ENCODE measurements at regions not wholly inside any gene's neighbourhood (a gene's known extent, or its start where the extent isn't known, plus 50 kb on each side); places are given as distances from the start of the nearest gene placed in this dataset.

DNA sequence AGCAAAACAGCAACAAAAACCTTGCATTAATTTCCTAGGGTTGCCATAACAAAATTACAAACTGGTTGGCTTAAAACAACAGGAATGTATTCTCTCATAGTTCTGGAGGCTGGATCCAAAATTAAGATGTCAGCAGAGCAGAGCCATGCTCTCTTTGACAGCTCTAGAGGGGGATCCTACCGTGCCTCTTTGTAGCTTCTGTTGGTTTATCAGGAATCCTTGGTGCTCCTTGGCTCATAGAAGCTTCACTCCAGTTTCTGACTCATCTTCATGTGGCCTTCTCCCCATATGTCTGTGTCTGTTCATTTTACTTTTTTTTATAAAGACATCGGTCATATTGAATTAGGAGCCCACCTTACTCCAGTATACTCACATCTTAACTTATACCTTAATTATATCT lies 90.5 kb upstream of the POU2AF2 start (continued):
- TF ChIP-seq ZNF530 (tag by site-specific recombination; IDR thresholded peaks at IDR 0.05; ENCODE audit: low read depth) (no peak), ZNF654 (tag by site-specific recombination; IDR thresholded peaks at IDR 0.05; ENCODE audit: low read depth) (no peak)

DNA sequence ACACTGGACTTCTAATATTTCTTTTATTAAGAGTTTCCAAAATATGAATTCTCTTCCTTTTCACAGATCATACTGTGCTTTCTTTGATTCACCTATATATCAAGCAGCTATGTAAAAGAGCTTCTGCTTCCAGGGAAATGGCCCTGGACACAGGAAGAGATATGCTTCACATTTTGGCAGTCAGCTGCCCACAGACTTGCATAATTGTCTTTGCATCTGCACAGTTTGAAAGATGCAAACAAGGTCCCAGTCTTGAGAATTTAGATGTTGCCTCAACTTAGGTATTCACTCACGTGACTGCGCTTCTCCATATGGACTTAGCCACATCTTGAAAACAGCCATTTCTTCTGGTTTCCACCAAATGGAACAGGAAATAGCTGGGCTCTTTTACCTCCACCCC lies 92.3 kb upstream of the POU2AF2 start:
- TF ChIP-seq ZFP37 (tag by site-specific recombination; IDR thresholded peaks at IDR 0.05) (no peak), ZNF707 (tag by site-specific recombination; IDR thresholded peaks at IDR 0.05) (no peak)
- H3K36me3 ChIP-seq (ENCODE audit: control insufficient read depth in 2 of 2, insufficient read depth in 1 of 2, low read length in 2 of 2): no peaks in the 10 kb centered on the region
- no peak overlapping the region for H3K27ac ChIP-seq (ENCODE audit: extremely low read depth, low read depth, low read length)
- no peaks in the 10 kb centered on the region for H3K4me1 ChIP-seq (ENCODE audit: control insufficient read depth, insufficient read depth, low read length)
- POLR2A ChIA-PET: no interaction called here
- H3K4me3 ChIP-seq (ENCODE audit: low read depth, low read length): no peak overlapping the region
- CTCF ChIA-PET: interaction anchor here (1.8 kb wide), 1 partner anchor 10 kb away, joined by 10 read pairs; no protein-coding TSS in a partner anchor
- H3K9me3 ChIP-seq (ENCODE audit: control insufficient read depth, insufficient read depth, low read depth, low read length): no peaks in the 10 kb centered on the region

DNA sequence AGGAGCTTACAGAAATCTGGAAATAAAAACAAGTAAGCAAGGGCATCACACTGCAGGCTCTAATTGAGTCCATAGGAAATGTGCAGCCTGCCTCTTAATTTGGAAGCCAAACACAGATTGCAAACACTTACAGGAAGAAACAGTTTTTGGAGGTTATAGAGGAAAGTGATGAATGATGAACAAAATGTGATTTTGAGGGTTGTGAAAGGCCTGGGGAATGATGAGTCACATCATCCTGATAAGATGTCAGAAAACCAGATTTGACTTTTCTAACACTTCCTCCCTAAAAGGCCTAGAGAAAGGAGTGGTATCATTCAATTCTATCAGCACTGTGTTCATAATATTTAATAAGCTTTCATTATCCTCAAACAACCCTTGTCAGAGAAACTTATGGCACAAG lies 96.6 kb upstream of the POU2AF2 start:
- no peaks in the 10 kb centered on the region for H3K36me3 ChIP-seq (ENCODE audit: control insufficient read depth in 2 of 2, insufficient read depth in 1 of 2, low read length in 2 of 2)
- no peak overlapping the region for H3K4me3 ChIP-seq (ENCODE audit: low read depth, low read length)
- CTCF ChIA-PET: no interaction called here
- TF ChIP-seq ZNF350 (tag by site-specific recombination; IDR thresholded peaks at IDR 0.05) (no peak), ZNF202 (tag by site-specific recombination; IDR thresholded peaks at IDR 0.05; ENCODE audit: borderline replicate concordance) (no peak), ZNF792 (tag by site-specific recombination; IDR thresholded peaks at IDR 0.05) (no peak), TRIM28 (IDR thresholded peaks at IDR 0.05; ENCODE audit: borderline replicate concordance, low read length) (no peak), ZNF473 (tag by site-specific recombination; IDR thresholded peaks at IDR 0.05) (no peak), ZNF664 (tag by site-specific recombination; IDR thresholded peaks at IDR 0.05) (no peak), MZF1 (tag by site-specific recombination; IDR thresholded peaks at IDR 0.05; ENCODE audit: borderline replicate concordance) (no peak), ZNF341 (tag by site-specific recombination; IDR thresholded peaks at IDR 0.05; ENCODE audit: low read depth) (no peak), ZNF785 (tag by site-specific recombination; IDR thresholded peaks at IDR 0.05) (no peak), ZNF623 (tag by site-specific recombination; IDR thresholded peaks at IDR 0.05) (no peak), ZNF433 (tag by site-specific recombination; IDR thresholded peaks at IDR 0.05; ENCODE audit: low read depth) (no peak), ZNF324 (tag by site-specific recombination; IDR thresholded peaks at IDR 0.05) (no peak), SCRT1 (tag by site-specific recombination; IDR thresholded peaks at IDR 0.05; ENCODE audit: borderline replicate concordance) (no peak)
- TF ChIP-seq, protein P1, sequence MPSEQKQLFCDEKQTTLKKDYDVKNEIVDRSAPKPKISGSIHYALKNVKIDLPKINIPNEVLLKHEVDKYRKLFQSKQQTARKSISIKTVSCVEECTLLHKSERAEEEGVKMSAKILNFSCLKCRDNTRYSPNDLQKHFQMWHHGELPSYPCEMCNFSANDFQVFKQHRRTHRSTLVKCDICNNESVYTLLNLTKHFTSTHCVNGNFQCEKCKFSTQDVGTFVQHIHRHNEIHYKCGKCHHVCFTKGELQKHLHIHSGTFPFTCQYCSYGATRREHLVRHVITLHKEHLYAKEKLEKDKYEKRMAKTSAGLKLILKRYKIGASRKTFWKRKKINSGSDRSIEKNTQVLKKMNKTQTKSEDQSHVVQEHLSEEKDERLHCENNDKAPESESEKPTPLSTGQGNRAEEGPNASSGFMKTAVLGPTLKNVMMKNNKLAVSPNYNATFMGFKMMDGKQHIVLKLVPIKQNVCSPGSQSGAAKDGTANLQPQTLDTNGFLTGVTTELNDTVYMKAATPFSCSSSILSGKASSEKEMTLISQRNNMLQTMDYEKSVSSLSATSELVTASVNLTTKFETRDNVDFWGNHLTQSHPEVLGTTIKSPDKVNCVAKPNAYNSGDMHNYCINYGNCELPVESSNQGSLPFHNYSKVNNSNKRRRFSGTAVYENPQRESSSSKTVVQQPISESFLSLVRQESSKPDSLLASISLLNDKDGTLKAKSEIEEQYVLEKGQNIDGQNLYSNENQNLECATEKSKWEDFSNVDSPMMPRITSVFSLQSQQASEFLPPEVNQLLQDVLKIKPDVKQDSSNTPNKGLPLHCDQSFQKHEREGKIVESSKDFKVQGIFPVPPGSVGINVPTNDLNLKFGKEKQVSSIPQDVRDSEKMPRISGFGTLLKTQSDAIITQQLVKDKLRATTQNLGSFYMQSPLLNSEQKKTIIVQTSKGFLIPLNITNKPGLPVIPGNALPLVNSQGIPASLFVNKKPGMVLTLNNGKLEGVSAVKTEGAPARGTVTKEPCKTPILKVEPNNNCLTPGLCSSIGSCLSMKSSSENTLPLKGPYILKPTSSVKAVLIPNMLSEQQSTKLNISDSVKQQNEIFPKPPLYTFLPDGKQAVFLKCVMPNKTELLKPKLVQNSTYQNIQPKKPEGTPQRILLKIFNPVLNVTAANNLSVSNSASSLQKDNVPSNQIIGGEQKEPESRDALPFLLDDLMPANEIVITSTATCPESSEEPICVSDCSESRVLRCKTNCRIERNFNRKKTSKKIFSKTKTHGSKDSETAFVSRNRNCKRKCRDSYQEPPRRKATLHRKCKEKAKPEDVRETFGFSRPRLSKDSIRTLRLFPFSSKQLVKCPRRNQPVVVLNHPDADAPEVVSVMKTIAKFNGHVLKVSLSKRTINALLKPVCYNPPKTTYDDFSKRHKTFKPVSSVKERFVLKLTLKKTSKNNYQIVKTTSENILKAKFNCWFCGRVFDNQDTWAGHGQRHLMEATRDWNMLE (tag by site-specific recombination; conservative IDR thresholded peaks at IDR 0.05; ENCODE audit: low read depth): no peak
- TF ChIP-seq, protein P2, sequence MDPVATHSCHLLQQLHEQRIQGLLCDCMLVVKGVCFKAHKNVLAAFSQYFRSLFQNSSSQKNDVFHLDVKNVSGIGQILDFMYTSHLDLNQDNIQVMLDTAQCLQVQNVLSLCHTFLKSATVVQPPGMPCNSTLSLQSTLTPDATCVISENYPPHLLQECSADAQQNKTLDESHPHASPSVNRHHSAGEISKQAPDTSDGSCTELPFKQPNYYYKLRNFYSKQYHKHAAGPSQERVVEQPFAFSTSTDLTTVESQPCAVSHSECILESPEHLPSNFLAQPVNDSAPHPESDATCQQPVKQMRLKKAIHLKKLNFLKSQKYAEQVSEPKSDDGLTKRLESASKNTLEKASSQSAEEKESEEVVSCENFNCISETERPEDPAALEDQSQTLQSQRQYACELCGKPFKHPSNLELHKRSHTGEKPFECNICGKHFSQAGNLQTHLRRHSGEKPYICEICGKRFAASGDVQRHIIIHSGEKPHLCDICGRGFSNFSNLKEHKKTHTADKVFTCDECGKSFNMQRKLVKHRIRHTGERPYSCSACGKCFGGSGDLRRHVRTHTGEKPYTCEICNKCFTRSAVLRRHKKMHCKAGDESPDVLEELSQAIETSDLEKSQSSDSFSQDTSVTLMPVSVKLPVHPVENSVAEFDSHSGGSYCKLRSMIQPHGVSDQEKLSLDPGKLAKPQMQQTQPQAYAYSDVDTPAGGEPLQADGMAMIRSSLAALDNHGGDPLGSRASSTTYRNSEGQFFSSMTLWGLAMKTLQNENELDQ (tag by site-specific recombination; IDR thresholded peaks at IDR 0.05; ENCODE audit: low read depth): no peak
- TF ChIP-seq, protein P3, sequence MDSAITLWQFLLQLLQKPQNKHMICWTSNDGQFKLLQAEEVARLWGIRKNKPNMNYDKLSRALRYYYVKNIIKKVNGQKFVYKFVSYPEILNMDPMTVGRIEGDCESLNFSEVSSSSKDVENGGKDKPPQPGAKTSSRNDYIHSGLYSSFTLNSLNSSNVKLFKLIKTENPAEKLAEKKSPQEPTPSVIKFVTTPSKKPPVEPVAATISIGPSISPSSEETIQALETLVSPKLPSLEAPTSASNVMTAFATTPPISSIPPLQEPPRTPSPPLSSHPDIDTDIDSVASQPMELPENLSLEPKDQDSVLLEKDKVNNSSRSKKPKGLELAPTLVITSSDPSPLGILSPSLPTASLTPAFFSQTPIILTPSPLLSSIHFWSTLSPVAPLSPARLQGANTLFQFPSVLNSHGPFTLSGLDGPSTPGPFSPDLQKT (IDR thresholded peaks at IDR 0.05; ENCODE audit: borderline replicate concordance, low read depth, low read length): no peak
- POLR2A ChIA-PET: no interaction called here
- no peaks in the 10 kb centered on the region for H3K4me1 ChIP-seq (ENCODE audit: control insufficient read depth, insufficient read depth, low read length)
- no peaks in the 10 kb centered on the region for H3K9me3 ChIP-seq (ENCODE audit: control insufficient read depth, insufficient read depth, low read depth, low read length)
- H3K27ac ChIP-seq (ENCODE audit: extremely low read depth, low read depth, low read length): no peak overlapping the region
